RKO (cell line): ENCODE measurements at regions not wholly inside any gene's neighbourhood (a gene's known extent, or its start where the extent isn't known, plus 50 kb on each side); places are given as distances from the start of the nearest gene placed in this dataset.
"Not testable (repeated sequence)": the region's sequence is repeated elsewhere in the genome, so short reads cannot be mapped to it uniquely, and the experiment has no call there.

Experiments used
- DNase-seq: peaks from one replicate; pipeline ENCODE4 v3.0.0-alpha.2; 2016; ENCODE audit warnings: low spot score

DNA sequence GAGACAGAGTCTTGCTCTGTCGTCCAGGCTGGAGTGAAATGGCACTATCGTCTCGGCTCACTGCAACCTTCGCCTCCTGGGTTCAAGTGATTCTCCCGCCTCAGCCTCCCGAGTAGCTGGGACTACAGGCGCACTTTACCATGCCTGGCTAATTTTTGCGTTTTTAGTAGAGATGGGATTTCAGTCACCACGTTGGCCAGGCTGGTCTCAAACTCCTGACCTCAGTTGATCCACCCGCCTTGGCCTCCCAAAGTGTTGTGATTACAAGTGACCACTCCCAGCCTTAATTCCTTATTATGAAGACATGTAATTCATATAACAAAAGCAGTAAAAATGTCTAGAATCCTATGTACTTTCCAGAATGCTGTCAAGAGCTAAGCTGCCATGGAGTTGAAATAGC, 434.5 kb upstream of the ZNG1F start:
- DNase-seq: not testable (repeated sequence)

DNA sequence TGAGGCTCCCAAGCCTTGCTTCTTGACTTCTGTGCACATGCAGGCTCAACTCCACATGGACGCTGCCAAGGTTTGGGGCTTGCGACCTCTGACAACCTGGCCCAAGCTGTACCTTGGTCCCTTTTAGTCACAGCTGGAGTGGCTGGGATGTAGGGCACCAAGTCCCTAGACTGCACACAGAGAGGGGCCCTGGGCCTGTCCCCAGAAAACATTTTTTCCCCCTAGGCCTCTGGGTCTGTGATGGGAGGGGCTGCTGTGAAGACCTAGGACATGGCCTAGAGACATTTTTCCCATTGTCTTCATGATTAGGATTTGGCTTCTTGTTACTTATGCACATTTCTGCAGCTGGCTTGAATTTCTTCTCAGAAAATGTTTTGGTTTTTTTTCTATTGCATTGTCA, 430.1 kb upstream of the ZNG1F start:
- DNase-seq: not testable (repeated sequence)

DNA sequence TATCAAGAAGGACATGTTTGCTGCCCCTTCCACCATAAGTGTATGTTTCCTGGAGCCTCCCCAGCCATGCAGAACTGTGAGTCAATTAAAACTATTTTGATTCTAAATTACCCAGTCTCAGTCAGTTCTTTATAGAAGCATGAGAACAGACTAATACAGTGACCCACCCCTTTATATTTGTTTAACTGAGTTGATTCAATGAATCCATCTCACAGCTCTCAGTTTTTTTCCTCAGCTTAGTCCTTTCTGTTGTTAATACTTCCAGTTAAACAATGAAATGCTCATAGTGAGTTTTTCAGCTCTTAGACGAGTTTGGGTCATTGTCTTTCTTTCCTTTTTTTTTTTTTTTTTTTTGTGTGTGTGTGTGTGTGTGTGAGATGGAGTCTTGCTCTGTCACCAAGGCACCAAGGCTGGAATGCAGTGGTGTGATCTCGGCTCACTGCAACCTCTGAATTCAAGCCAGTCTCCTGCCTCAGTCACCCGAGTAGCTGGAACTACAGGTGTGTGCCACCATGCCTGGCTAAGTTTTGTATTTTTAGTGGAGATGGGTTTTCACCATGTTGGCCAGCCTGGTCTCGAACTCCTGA, 417.9 kb upstream of the ZNG1F start:
- DNase-seq: not testable (repeated sequence)

DNA sequence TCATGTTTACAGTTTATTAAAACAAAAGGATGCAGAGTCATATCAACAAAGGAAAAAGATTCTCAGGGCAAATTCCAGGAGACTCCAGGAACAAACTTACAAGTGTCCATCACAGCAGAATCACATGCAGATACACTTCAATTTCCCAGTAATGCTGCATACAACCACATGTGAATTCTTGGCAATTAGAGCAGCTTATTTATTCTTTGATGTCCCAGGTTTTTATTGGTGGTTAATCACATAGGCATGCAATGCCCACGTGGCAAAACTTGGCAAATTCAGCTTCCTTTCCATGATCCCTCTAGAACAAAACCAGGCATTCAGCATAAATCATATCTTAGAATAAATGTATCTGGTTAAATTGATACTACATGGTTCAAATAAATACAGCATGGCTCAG, 376.5 kb upstream of the ZNG1F start:
- not testable (repeated sequence) for DNase-seq
